ENCODE measurements at regions not wholly inside any gene's neighbourhood (a gene's known extent, or its start where the extent isn't known, plus 50 kb on each side); places are given as distances from the start of the nearest gene placed in this dataset.

GRCh38 chr2:207331674-207332073 lies 165.9 kb upstream of the KLF7 start:
- Histone ChIP-seq H3K9ac (ENCODE audit: low read depth in 1 of 2, low read length in 2 of 2) (no peak overlapping the region), H3K27ac (ENCODE audit: low read depth in 1 of 2, low read length in 2 of 2) (no peak overlapping the region), H3K36me3 (ENCODE audit: control insufficient read depth in 4 of 4, insufficient read depth in 3 of 4, low read depth in 1 of 4, low read length in 3 of 4) (no peaks in the 10 kb centered on the region), H3K9me3 (ENCODE audit: control insufficient read depth in 4 of 4, low read length in 3 of 4) (no peaks in the 10 kb centered on the region), H3K27me3 (ENCODE audit: control insufficient read depth in 4 of 4, insufficient read depth in 4 of 4, low read length in 3 of 4) (no peaks in the 10 kb centered on the region), H3K4me1 (ENCODE audit: control insufficient read depth in 4 of 4, insufficient read depth in 4 of 4, low read length in 3 of 4) (no peaks in the 10 kb centered on the region), H3K4me3 (ENCODE audit: low read depth in 1 of 3, low read length in 3 of 3) (no peak overlapping the region)
- WGBS = 93% methylated on average over 6 of the region's 6 CpGs
- no peak for TF ChIP-seq EGR1 (IDR thresholded peaks at IDR 0.05; ENCODE audit: low read depth in 2 of 2)
- TF ChIP-seq HNF4A (conservative IDR thresholded peaks at IDR 0.05) = no peak
- TF ChIP-seq RXRA (IDR thresholded peaks at IDR 0.05) = no peak
- no peak for TF ChIP-seq FOXA2 (IDR thresholded peaks at IDR 0.05)
- no peak for TF ChIP-seq GABPA (IDR thresholded peaks at IDR 0.05 in 1 of 2, conservative IDR thresholded peaks at IDR 0.05 in 1 of 2)
- no peak for TF ChIP-seq CTCF (IDR thresholded peaks at IDR 0.05; ENCODE audit: low read depth, low read length, missing input control)
- no peak for TF ChIP-seq MAX (IDR thresholded peaks at IDR 0.05)
- no peak for TF ChIP-seq ZBTB33 (IDR thresholded peaks at IDR 0.05)
- DNase-seq (ENCODE audit: low spot score) = no peak

- H3K27ac ChIP-seq (ENCODE audit: low read depth in 1 of 2, low read length in 2 of 2) = no peak overlapping the region
- no peak for TF ChIP-seq RXRA (IDR thresholded peaks at IDR 0.05)
- TF ChIP-seq EGR1 (IDR thresholded peaks at IDR 0.05; ENCODE audit: low read depth in 2 of 2) = no peak
- no peak for TF ChIP-seq JUND (IDR thresholded peaks at IDR 0.05)
- TF ChIP-seq TAF1 (conservative IDR thresholded peaks at IDR 0.05) = no peak
- TF ChIP-seq HNF4G (IDR thresholded peaks at IDR 0.05) = no peak
- TF ChIP-seq RAD21 (IDR thresholded peaks at IDR 0.05) = no peak
- no peak for TF ChIP-seq ZBTB33 (IDR thresholded peaks at IDR 0.05)
- no peak for TF ChIP-seq FOXA2 (IDR thresholded peaks at IDR 0.05)
- TF ChIP-seq REST (IDR thresholded peaks at IDR 0.05) = no peak
- TF ChIP-seq YY1 (IDR thresholded peaks at IDR 0.05) = no peak
- no peak for TF ChIP-seq ATF3 (IDR thresholded peaks at IDR 0.05)
- TF ChIP-seq FOXA1 (IDR thresholded peaks at IDR 0.05) = no peak
- TF ChIP-seq GABPA (IDR thresholded peaks at IDR 0.05 in 1 of 2, conservative IDR thresholded peaks at IDR 0.05 in 1 of 2) = no peak
- no peak for TF ChIP-seq NR2F2 (IDR thresholded peaks at IDR 0.05)
- TF ChIP-seq HNF4A (conservative IDR thresholded peaks at IDR 0.05) = no peak
- TF ChIP-seq CTCF (IDR thresholded peaks at IDR 0.05; ENCODE audit: low read depth, low read length, missing input control) = no peak
- no peak for TF ChIP-seq SP1 (IDR thresholded peaks at IDR 0.05)
- no peaks in the 10 kb centered on the region for H3K36me3 ChIP-seq (ENCODE audit: control insufficient read depth in 4 of 4, insufficient read depth in 3 of 4, low read depth in 1 of 4, low read length in 3 of 4)
- no peak overlapping the region for H3K4me3 ChIP-seq (ENCODE audit: low read depth in 1 of 3, low read length in 3 of 3)
- no peaks in the 10 kb centered on the region for H3K27me3 ChIP-seq (ENCODE audit: control insufficient read depth in 4 of 4, insufficient read depth in 4 of 4, low read length in 3 of 4)
- 65% methylated on average over 3 of the region's 3 CpGs for WGBS
- H3K9me3 ChIP-seq (ENCODE audit: control insufficient read depth in 4 of 4, low read length in 3 of 4) = no peaks in the 10 kb centered on the region
- H3K9ac ChIP-seq (ENCODE audit: low read depth in 1 of 2, low read length in 2 of 2) = no peak overlapping the region
- H3K4me1 ChIP-seq (ENCODE audit: control insufficient read depth in 4 of 4, insufficient read depth in 4 of 4, low read length in 3 of 4) = no peaks in the 10 kb centered on the region
- no peak for DNase-seq (ENCODE audit: low spot score)
These were observed 166.9 kb upstream of the KLF7 start for GRCh38 chr2:207332480-207333212.

All from liver (tissue), 8 donors.